ENCODE measurements at regions not wholly inside any gene's neighbourhood (a gene's known extent, or its start where the extent isn't known, plus 50 kb on each side); places are given as distances from the start of the nearest gene placed in this dataset.
A peak's percentile ranks its signal among the peaks of the same experiment; 100 is the strongest.

GRCh38 chr6:145116591-145117178 is 618.6 kb downstream of the EPM2A start:
- 67 to 100% (median 82%) methylated on average over 1 to 8 of the region's 8 CpGs; no CpG with 5 or more reads in 1 of the 10 experiments for WGBS, 10 experiments
- H3K4me1 ChIP-seq (replicated peaks in 1 of 2), result no peaks in the 10 kb centered on the region
- no peak overlapping the region for H3K4me3 ChIP-seq
- H3K27ac ChIP-seq, result no peak overlapping the region
- ATAC-seq (replicated peaks in 6 of 8), result no peak
- in situ Hi-C loops (cut with MboI; ENCODE audit: low pct_unique_long_range_greater_than_20kb in 2 of 9, low sequenced_read_pairs in 9 of 9, unreplicated experiment in 9 of 9), result no loop called here

- in situ Hi-C loops (cut with MboI; ENCODE audit: low pct_unique_long_range_greater_than_20kb in 2 of 9, low sequenced_read_pairs in 9 of 9, unreplicated experiment in 9 of 9), result no loop called here
- no peaks in the 10 kb centered on the region for H3K4me1 ChIP-seq (replicated peaks in 1 of 2)
- ATAC-seq (replicated peaks in 6 of 8), result no peak
- no peak overlapping the region for H3K27ac ChIP-seq
- no peak overlapping the region for H3K4me3 ChIP-seq
- 65 to 100% (median 93%) methylated on average over 1 to 4 of the region's 4 CpGs for WGBS, 10 experiments
These were observed 617.1 kb downstream of the EPM2A start for GRCh38 chr6:145118224-145118623.

DNA sequence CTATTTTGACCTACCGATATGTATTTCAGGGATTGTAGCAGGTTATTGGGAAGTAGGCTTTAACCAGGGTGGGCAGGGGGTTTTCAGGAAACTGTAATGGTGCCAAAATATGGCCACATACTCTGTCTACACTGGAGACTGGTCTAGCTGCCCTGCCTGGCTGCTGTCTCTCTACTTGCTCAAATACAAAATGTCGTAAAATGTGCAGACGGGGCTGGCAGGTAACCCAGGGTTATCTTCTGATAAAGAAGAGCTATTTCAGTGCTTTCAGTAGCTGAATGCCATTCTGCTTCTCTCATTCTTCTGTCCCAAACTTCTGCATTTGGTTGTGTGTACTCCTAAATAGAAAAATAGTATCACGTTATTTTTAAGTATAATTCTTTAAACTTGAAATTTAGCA is 616.2 kb downstream of the EPM2A start:
- Histone ChIP-seq H3K4me1 (replicated peaks in 1 of 2) (no peaks in the 10 kb centered on the region), H3K4me3 (no peak overlapping the region), H3K27ac (no peak overlapping the region)
- ATAC-seq (replicated peaks in 6 of 8), result peak in 1 of 8 experiments; percentile 52
- in situ Hi-C loops (cut with MboI; ENCODE audit: low pct_unique_long_range_greater_than_20kb in 2 of 9, low sequenced_read_pairs in 9 of 9, unreplicated experiment in 9 of 9), result no loop called here
- WGBS, 10 experiments, result 65 to 100% (median 94%) methylated on average over 1 to 4 of the region's 4 CpGs; no CpG with 5 or more reads in 1 of the 10 experiments

GRCh38 chr6:145132709-145133108 is 602.6 kb downstream of the EPM2A start:
- Histone ChIP-seq H3K27ac (no peak overlapping the region), H3K4me1 (replicated peaks in 1 of 2) (no peaks in the 10 kb centered on the region), H3K4me3 (no peak overlapping the region)
- in situ Hi-C loops (cut with MboI; ENCODE audit: low pct_unique_long_range_greater_than_20kb in 2 of 9, low sequenced_read_pairs in 9 of 9, unreplicated experiment in 9 of 9), result loop anchor here in 1 of 9 experiments (25.0 kb wide), 1 partner anchor 95 kb away; no protein-coding TSS in a partner anchor
- no peak for ATAC-seq (replicated peaks in 6 of 8)
- WGBS, 10 experiments, result 84 to 100% (median 100%) methylated on average over 2 of the region's 2 CpGs; no CpG with 5 or more reads in 1 of the 10 experiments

- 80 to 100% (median 95%) methylated on average over 1 to 5 of the region's 6 CpGs; no CpG with 5 or more reads in 1 of the 10 experiments for WGBS, 10 experiments
- in situ Hi-C loops (cut with MboI; ENCODE audit: low pct_unique_long_range_greater_than_20kb in 2 of 9, low sequenced_read_pairs in 9 of 9, unreplicated experiment in 9 of 9), result loop anchor here in 1 of 9 experiments (25.0 kb wide), 1 partner anchor 98 kb away; no protein-coding TSS in a partner anchor
- no peak for ATAC-seq (replicated peaks in 6 of 8)
- Histone ChIP-seq H3K27ac (no peak overlapping the region), H3K4me3 (no peak overlapping the region), H3K4me1 (replicated peaks in 1 of 2) (peaks cover 17 to 22% of the 10 kb centered on the region in 2 donors)
These were observed 599.6 kb downstream of the EPM2A start for GRCh38 chr6:145135702-145136101.

GRCh38 chr6:145137425-145137824 is 597.9 kb downstream of the EPM2A start:
- 22 to 100% (median 86%) methylated on average over 1 of the region's 1 CpG; no CpG with 5 or more reads in 3 of the 10 experiments for WGBS, 10 experiments
- ATAC-seq (replicated peaks in 6 of 8), result peak in 3 of 8 experiments; percentile 39 to 56 (median 42)
- Histone ChIP-seq H3K4me3 (no peak overlapping the region), H3K4me1 (replicated peaks in 1 of 2) (peaks cover 25 to 36% of the 10 kb centered on the region in 2 donors), H3K27ac (no peak overlapping the region)
- in situ Hi-C loops (cut with MboI; ENCODE audit: low pct_unique_long_range_greater_than_20kb in 2 of 9, low sequenced_read_pairs in 9 of 9, unreplicated experiment in 9 of 9), result loop anchor here in 1 of 9 experiments (25.0 kb wide), 1 partner anchor 100 kb away; no protein-coding TSS in a partner anchor

- Histone ChIP-seq H3K27ac (peak overlapping the region; percentile 80 to 81), H3K4me1 (replicated peaks in 1 of 2) (peaks cover 25 to 36% of the 10 kb centered on the region in 2 donors), H3K4me3 (no peak overlapping the region)
- in situ Hi-C loops (cut with MboI; ENCODE audit: low pct_unique_long_range_greater_than_20kb in 2 of 9, low sequenced_read_pairs in 9 of 9, unreplicated experiment in 9 of 9), result loop anchor here in 1 of 9 experiments (25.0 kb wide), 1 partner anchor 101 kb away; no protein-coding TSS in a partner anchor
- ATAC-seq (replicated peaks in 6 of 8), result peak in 5 of 8 experiments; percentile 67 to 72 (median 70)
These were observed 596.7 kb downstream of the EPM2A start for GRCh38 chr6:145138469-145139139.

- peak overlapping the region; percentile 80 to 81 for H3K27ac ChIP-seq
- in situ Hi-C loops (cut with MboI; ENCODE audit: low pct_unique_long_range_greater_than_20kb in 2 of 9, low sequenced_read_pairs in 9 of 9, unreplicated experiment in 9 of 9), result loop anchor here in 1 of 9 experiments (25.0 kb wide), 1 partner anchor 102 kb away; no protein-coding TSS in a partner anchor
- peak in 7 of 8 experiments; percentile 65 to 98 (median 96) for ATAC-seq (replicated peaks in 6 of 8)
- H3K4me1 ChIP-seq (replicated peaks in 1 of 2), result peaks cover 25 to 36% of the 10 kb centered on the region in 2 donors
- H3K4me3 ChIP-seq, result no peak overlapping the region
- WGBS, 10 experiments, result 0 to 80% (median 6%) methylated on average over 2 to 7 of the region's 7 CpGs; no CpG with 5 or more reads in 1 of the 10 experiments
These were observed 596.0 kb downstream of the EPM2A start for GRCh38 chr6:145139140-145139850.

GRCh38 chr6:145139895-145140294 is 595.4 kb downstream of the EPM2A start:
- Histone ChIP-seq H3K27ac (peak overlapping the region; percentile 11 to 81), H3K4me1 (replicated peaks in 1 of 2) (peaks cover 25 to 36% of the 10 kb centered on the region in 2 donors), H3K4me3 (no peak overlapping the region)
- ATAC-seq (replicated peaks in 6 of 8), result no peak
- in situ Hi-C loops (cut with MboI; ENCODE audit: low pct_unique_long_range_greater_than_20kb in 2 of 9, low sequenced_read_pairs in 9 of 9, unreplicated experiment in 9 of 9), result loop anchor here in 1 of 9 experiments (25.0 kb wide), 1 partner anchor 103 kb away; no protein-coding TSS in a partner anchor

- Histone ChIP-seq H3K27ac (no peak overlapping the region), H3K4me1 (replicated peaks in 1 of 2) (peaks cover 25 to 44% of the 10 kb centered on the region in 2 donors), H3K4me3 (no peak overlapping the region)
- in situ Hi-C loops (cut with MboI; ENCODE audit: low pct_unique_long_range_greater_than_20kb in 2 of 9, low sequenced_read_pairs in 9 of 9, unreplicated experiment in 9 of 9), result loop anchor here in 1 of 9 experiments (25.0 kb wide), 1 partner anchor 104 kb away; no protein-coding TSS in a partner anchor
- ATAC-seq (replicated peaks in 6 of 8), result peak in 3 of 8 experiments; percentile 30 to 64 (median 51)
These were observed 593.7 kb downstream of the EPM2A start for GRCh38 chr6:145141572-145141971.

- no peak for ATAC-seq (replicated peaks in 6 of 8)
- H3K4me3 ChIP-seq, result no peak overlapping the region
- in situ Hi-C loops (cut with MboI; ENCODE audit: low pct_unique_long_range_greater_than_20kb in 2 of 9, low sequenced_read_pairs in 9 of 9, unreplicated experiment in 9 of 9), result loop anchor here in 1 of 9 experiments (25.0 kb wide), 1 partner anchor 106 kb away; no protein-coding TSS in a partner anchor
- H3K4me1 ChIP-seq (replicated peaks in 1 of 2), result peaks cover 32 to 58% of the 10 kb centered on the region in 2 donors
- no peak overlapping the region for H3K27ac ChIP-seq
- 60 to 100% (median 85%) methylated on average over 1 of the region's 1 CpG; no CpG with 5 or more reads in 4 of the 10 experiments for WGBS, 10 experiments
These were observed 592.4 kb downstream of the EPM2A start for GRCh38 chr6:145142958-145143357.

DNA sequence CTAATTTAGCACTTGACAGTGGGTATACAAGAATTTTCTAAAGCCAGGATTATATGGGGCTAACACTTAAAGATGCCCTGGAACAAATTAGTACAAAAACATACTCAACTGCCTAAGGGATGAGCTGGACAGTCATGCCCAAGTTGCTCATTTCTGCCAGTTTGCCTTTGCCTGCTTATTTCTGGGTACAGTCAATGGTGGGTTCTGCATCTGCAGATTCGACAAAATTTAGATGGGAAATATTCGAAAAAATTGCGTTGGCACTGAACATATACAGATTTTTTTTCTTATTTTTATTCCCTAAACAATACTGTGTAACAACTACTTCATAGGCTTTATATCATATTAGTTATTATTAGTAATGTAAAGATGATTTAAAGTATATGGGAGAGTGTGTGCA is 591.9 kb downstream of the EPM2A start:
- peaks cover 36 to 62% of the 10 kb centered on the region in 2 donors for H3K4me1 ChIP-seq (replicated peaks in 1 of 2)
- ATAC-seq (replicated peaks in 6 of 8), result no peak
- no peak overlapping the region for H3K4me3 ChIP-seq
- no peak overlapping the region for H3K27ac ChIP-seq
- WGBS, 10 experiments, result 38 to 100% (median 93%) methylated on average over 1 to 3 of the region's 3 CpGs; no CpG with 5 or more reads in 2 of the 10 experiments
- in situ Hi-C loops (cut with MboI; ENCODE audit: low pct_unique_long_range_greater_than_20kb in 2 of 9, low sequenced_read_pairs in 9 of 9, unreplicated experiment in 9 of 9), result loop anchor here in 1 of 9 experiments (25.0 kb wide), 1 partner anchor 106 kb away; no protein-coding TSS in a partner anchor

Data from motor neuron (in vitro differentiated cells).